ENCODE measurements at regions not wholly inside any gene's neighbourhood (a gene's known extent, or its start where the extent isn't known, plus 50 kb on each side); places are given as distances from the start of the nearest gene placed in this dataset.

GRCh38 chr7:85664341-85664740 is 477.5 kb upstream of the SEMA3D start:
- no peaks in the 10 kb centered on the region for H3K36me3 ChIP-seq (ENCODE audit: control insufficient read depth, insufficient read depth, low read length)
- whole genome bisulfite sequencing (ENCODE audit: insufficient coverage, low coverage, missing lambda C conversion rate): 5% methylated on average over 2 of the region's 2 CpGs
- H3K27ac ChIP-seq (ENCODE audit: extremely low read depth, low read depth, low read length): no peak overlapping the region
- H3K9ac ChIP-seq (ENCODE audit: insufficient read depth in 1 of 2, low read depth in 2 of 2, low read length in 2 of 2): no peak overlapping the region
- ATAC-seq (no peak), FAIRE-seq (no peak), DNase-seq (ENCODE audit: extremely low read depth in 1 of 4, low spot score in 3 of 4) (no peak)
- no peaks in the 10 kb centered on the region; the same call in 1 of the 2 replicates for H3K9me3 ChIP-seq (replicated peaks; ENCODE audit: control insufficient read depth, insufficient read depth, low read depth, low read length)
- H3K4me3 ChIP-seq: no peak overlapping the region
- in situ Hi-C loops (cut with MboI): no loop called here
- no peaks in the 10 kb centered on the region for H3K9me1 ChIP-seq (ENCODE audit: control insufficient read depth, insufficient read depth, low read length)
- H4K20me1 ChIP-seq (replicated peaks; ENCODE audit: control insufficient read depth, insufficient read depth, low read length): no peaks in the 10 kb centered on the region
- intact Hi-C loops (cut with micrococcal nuclease): no loop called here
- H3K4me2 ChIP-seq (ENCODE audit: insufficient read depth, low read length): no peak overlapping the region
- BruUV-seq (replicated peaks): no TSS peak
- H2AFZ ChIP-seq (ENCODE audit: low read depth, low read length): no peak overlapping the region
- no peaks in the 10 kb centered on the region for H3K79me2 ChIP-seq (ENCODE audit: control insufficient read depth, insufficient read depth, low read length)
- no peaks in the 10 kb centered on the region for H3K27me3 ChIP-seq (ENCODE audit: control insufficient read depth in 2 of 2, insufficient read depth in 2 of 2, low read length in 2 of 2)
- ChIA-PET POLR2A (no interaction called here), CTCF (ENCODE audit: low intra/inter-chr PET ratio) (no interaction called here)
- H3K4me1 ChIP-seq (replicated peaks in 1 of 2; ENCODE audit: control insufficient read depth in 2 of 2, insufficient read depth in 2 of 2, low read length in 2 of 2): no peaks in the 10 kb centered on the region
- TF ChIP-seq CAMTA2 (CRISPR knock-in tag; conservative IDR thresholded peaks at IDR 0.05) (no peak), ZNF586 (CRISPR knock-in tag; conservative IDR thresholded peaks at IDR 0.05) (no peak), ZNF280B (CRISPR knock-in tag; IDR thresholded peaks at IDR 0.05) (no peak), HDGF (IDR thresholded peaks at IDR 0.05) (no peak), TGIF2 (CRISPR knock-in tag; IDR thresholded peaks at IDR 0.05) (no peak), ZSCAN29 (IDR thresholded peaks at IDR 0.05) (no peak), RFX7 (CRISPR knock-in tag; IDR thresholded peaks at IDR 0.05) (no peak), NCOA1 (IDR thresholded peaks at IDR 0.05; ENCODE audit: low read depth) (no peak), ATF2 (CRISPR knock-in tag; IDR thresholded peaks at IDR 0.05) (no peak), ELF1 (tag; IDR thresholded peaks at IDR 0.05) (no peak), XRCC3 (IDR thresholded peaks at IDR 0.05) (no peak), ZNF212 (CRISPR knock-in tag; IDR thresholded peaks at IDR 0.05) (no peak), MAFG (tag; conservative IDR thresholded peaks at IDR 0.05) (no peak), ASH1L (IDR thresholded peaks at IDR 0.05; ENCODE audit: borderline replicate concordance, low read depth, partially characterized antibody) (no peak)
- TF ChIP-seq, protein P1, sequence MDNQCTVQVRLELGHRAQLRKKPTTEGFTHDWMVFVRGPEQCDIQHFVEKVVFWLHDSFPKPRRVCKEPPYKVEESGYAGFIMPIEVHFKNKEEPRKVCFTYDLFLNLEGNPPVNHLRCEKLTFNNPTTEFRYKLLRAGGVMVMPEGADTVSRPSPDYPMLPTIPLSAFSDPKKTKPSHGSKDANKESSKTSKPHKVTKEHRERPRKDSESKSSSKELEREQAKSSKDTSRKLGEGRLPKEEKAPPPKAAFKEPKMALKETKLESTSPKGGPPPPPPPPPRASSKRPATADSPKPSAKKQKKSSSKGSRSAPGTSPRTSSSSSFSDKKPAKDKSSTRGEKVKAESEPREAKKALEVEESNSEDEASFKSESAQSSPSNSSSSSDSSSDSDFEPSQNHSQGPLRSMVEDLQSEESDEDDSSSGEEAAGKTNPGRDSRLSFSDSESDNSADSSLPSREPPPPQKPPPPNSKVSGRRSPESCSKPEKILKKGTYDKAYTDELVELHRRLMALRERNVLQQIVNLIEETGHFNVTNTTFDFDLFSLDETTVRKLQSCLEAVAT (IDR thresholded peaks at IDR 0.05): no peak
- TF ChIP-seq, protein P2, sequence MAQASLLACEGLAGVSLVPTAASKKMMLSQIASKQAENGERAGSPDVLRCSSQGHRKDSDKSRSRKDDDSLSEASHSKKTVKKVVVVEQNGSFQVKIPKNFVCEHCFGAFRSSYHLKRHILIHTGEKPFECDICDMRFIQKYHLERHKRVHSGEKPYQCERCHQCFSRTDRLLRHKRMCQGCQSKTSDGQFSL (CRISPR knock-in tag; IDR thresholded peaks at IDR 0.05): no peak
- TF ChIP-seq, protein P2 (tag; IDR thresholded peaks at IDR 0.05): no peak
- TF ChIP-seq, protein P3, sequence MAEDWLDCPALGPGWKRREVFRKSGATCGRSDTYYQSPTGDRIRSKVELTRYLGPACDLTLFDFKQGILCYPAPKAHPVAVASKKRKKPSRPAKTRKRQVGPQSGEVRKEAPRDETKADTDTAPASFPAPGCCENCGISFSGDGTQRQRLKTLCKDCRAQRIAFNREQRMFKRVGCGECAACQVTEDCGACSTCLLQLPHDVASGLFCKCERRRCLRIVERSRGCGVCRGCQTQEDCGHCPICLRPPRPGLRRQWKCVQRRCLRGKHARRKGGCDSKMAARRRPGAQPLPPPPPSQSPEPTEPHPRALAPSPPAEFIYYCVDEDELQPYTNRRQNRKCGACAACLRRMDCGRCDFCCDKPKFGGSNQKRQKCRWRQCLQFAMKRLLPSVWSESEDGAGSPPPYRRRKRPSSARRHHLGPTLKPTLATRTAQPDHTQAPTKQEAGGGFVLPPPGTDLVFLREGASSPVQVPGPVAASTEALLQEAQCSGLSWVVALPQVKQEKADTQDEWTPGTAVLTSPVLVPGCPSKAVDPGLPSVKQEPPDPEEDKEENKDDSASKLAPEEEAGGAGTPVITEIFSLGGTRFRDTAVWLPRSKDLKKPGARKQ (CRISPR knock-in tag; IDR thresholded peaks at IDR 0.05): no peak

Measured in K562 (cell line).